ENCODE measurements at regions not wholly inside any gene's neighbourhood (a gene's known extent, or its start where the extent isn't known, plus 50 kb on each side); places are given as distances from the start of the nearest gene placed in this dataset.
"Not testable (repeated sequence)": the region's sequence is repeated elsewhere in the genome, so short reads cannot be mapped to it uniquely, and the experiment has no call there.

DNA sequence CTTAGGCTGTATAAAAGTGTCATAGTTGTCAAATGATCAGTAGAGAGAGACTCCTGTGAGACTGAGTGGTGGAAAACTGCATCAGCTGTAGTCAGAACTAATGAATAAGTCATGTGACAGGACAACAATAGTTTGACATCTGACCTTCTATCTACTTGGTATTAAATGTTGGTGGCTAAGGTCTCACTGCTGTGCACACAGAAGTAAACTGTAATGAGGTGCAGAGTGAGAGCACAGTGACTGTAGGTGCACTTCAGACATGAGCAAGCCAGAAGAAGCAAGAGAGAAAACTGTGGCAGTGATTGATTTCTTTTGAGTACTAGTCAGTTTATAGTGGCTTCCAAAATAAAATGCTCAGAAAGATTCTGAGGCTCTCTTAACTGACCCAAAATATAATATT is 803.6 kb downstream of the RAPGEF2 start:
- in situ Hi-C loops (cut with HindIII; ENCODE audit: low sequenced_read_pairs) = no loop called here

GRCh38 chr4:159910721-159911120 is 807.8 kb downstream of the RAPGEF2 start:
- in situ Hi-C loops (cut with HindIII; ENCODE audit: low sequenced_read_pairs) = no loop called here

DNA sequence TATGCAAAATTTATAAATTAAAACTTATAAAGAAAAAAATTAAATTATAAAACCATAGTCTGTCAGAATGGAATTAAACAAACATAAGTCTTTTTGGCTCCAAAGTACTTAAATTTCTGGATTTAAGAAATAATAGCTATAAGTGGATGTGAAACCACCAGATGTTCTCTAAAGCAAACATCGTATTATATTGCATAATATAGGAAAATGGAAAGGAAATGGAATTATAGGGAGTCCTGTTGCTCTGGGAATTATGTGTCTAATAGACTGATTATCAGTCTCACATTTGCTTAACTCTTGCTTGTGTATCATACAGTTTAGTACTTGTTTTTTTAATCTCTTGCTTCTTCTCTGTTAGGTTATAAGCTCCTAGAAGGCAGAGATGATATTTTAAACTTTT is 819.2 kb downstream of the RAPGEF2 start:
- in situ Hi-C loops (cut with HindIII; ENCODE audit: low sequenced_read_pairs) = no loop called here

DNA sequence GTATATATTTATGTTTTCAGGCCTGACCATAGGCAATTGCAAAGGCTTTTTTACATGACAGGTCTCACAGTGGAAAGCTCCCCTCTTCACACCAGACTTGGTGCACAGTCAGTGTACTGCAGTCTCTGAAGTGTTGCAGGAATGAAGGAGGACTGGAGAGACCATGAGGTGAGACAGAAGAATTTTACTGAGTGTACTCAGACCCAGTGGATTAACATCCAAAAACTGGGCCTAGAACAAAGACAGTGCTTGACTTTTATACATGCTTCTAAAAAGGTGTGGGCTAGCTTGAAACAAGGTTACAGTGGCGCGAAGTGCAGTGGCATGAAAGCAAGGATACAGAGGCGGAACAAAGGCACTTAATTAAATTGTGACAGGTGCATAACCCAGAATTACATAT is 822.9 kb downstream of the RAPGEF2 start:
- in situ Hi-C loops (cut with HindIII; ENCODE audit: low sequenced_read_pairs) = no loop called here

GRCh38 chr4:159926871-159927270 is 824.0 kb downstream of the RAPGEF2 start:
- in situ Hi-C loops (cut with HindIII; ENCODE audit: low sequenced_read_pairs) = no loop called here

DNA sequence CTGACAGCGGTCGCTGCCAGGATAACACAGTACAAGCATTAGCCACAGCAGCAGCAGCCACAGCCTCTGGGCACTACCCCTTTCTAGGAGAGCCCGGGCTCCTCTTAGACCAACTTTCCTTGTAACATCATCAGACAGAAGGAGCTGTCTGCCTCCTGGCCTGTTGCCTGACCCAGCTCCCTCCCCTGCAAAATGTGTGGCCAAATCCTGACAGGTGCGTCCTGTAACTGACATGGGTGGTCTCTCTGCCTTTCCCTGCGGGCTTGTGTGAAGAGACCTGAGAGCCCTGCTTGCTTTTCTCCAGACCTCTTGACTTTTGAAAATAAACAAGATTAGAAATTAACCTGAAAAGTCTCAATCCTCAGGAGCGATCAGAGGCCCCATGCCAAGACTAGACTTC is 824.9 kb downstream of the RAPGEF2 start:
- in situ Hi-C loops (cut with HindIII; ENCODE audit: low sequenced_read_pairs) = no loop called here

DNA sequence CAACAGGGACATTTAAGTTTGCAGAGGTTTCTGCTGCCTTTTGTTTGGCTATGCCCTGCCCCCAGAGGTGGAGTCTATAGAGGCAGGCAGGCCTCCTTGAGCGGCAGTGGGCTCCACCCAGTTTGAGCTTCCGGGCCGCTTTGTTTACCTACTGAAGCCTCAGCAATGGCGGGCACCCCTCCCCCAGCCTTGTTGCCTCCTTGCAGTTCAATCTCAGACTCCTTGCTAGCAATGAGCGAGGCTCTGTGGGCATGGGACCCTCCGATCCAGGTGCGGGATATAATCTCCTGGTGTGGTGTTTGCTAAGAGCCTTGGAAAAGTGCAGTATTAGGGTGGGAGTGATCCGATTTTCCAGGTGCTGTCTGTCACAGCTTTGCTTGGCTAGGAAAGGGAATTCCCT is 831.7 kb downstream of the RAPGEF2 start:
- in situ Hi-C loops (cut with HindIII; ENCODE audit: low sequenced_read_pairs) = not testable (repeated sequence)

- in situ Hi-C loops (cut with HindIII; ENCODE audit: low sequenced_read_pairs) = no loop called here
Measured at GRCh38 chr4:159937595-159937994, 834.7 kb downstream of the RAPGEF2 start.

DNA sequence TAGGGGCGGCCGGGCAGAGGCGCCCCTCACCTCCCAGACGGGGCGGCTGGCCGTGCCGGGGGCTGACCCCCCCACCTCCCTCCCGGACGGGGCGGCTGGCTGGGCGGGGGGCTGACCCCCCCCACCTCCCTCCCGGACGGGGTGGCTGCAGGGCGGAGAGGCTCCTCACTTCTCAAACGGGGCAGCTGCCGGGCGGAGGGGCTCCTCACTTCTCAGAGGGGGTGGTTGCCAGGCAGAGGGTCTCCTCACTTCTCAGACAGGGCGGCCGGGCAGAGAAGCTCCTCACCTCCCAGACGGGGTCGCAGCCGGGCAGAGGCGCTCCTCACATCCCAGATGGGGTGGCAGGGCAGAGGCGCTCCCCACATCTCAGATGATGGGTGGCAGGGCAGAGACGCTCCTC is 836.8 kb downstream of the RAPGEF2 start:
- in situ Hi-C loops (cut with HindIII; ENCODE audit: low sequenced_read_pairs) = not testable (repeated sequence)

- in situ Hi-C loops (cut with HindIII; ENCODE audit: low sequenced_read_pairs) = no loop called here
Measured at GRCh38 chr4:159941076-159941475, 838.2 kb downstream of the RAPGEF2 start.

DNA sequence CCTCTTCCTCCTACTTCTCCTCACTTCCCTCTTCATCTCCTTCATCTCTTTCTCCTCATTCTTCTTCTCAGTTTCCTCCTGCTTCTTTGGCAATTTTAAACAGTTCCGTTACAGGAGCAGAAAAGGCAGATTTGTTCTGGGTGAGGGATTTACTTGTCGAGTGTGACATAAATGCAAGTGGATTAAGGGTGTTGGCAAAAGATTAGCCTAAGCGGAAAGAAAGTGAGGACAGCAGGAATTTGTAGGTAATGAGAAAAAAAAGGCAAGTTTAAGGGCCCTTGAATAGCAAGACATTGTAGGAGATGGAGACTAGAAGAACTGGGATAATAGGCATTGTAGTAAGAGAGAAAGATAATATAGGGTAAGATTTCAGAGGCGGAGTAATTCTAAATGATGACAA is 841.6 kb downstream of the RAPGEF2 start:
- in situ Hi-C loops (cut with HindIII; ENCODE audit: low sequenced_read_pairs) = no loop called here

DNA sequence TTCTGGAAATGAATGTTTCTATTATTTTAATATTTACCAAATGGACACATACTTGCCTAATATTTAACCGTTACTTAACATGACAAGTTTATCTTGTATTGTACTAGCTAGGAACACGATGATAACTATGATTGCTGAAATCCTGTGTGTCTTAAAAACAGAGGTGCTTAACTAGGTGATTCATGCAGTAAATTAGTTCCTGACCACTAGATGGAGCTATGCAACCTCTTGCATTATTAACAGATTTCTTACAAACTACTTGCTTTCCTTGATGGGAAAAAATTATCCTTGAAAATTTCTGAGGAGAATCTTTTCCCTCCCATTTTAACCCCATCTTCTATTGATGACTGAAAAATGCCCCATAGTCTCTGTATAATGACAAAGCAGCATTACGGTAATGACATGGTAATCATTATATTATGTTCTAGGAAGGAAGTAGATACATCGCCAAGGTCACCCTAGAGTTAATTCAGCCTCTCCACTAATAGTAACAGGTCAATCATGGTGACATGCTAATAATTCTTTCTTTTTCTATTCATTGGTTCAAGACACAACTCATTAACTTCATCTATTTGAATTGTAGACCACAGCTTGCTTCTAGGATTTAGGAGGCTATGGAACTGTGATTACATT is 844.2 kb downstream of the RAPGEF2 start:
- in situ Hi-C loops (cut with HindIII; ENCODE audit: low sequenced_read_pairs) = no loop called here

- in situ Hi-C loops (cut with HindIII; ENCODE audit: low sequenced_read_pairs) = no loop called here
Measured at GRCh38 chr4:159950707-159951106, 847.8 kb downstream of the RAPGEF2 start.

GRCh38 chr4:159966746-159967145 is 863.9 kb downstream of the RAPGEF2 start:
- in situ Hi-C loops (cut with HindIII; ENCODE audit: low sequenced_read_pairs) = no loop called here

- in situ Hi-C loops (cut with HindIII; ENCODE audit: low sequenced_read_pairs) = not testable (repeated sequence)
Measured at GRCh38 chr4:159976871-159977482, 874.1 kb downstream of the RAPGEF2 start.

GRCh38 chr4:159977907-159978617 is 875.2 kb downstream of the RAPGEF2 start:
- in situ Hi-C loops (cut with HindIII; ENCODE audit: low sequenced_read_pairs) = no loop called here

GRCh38 chr4:159979351-159979750 is 876.5 kb downstream of the RAPGEF2 start:
- in situ Hi-C loops (cut with HindIII; ENCODE audit: low sequenced_read_pairs) = no loop called here

DNA sequence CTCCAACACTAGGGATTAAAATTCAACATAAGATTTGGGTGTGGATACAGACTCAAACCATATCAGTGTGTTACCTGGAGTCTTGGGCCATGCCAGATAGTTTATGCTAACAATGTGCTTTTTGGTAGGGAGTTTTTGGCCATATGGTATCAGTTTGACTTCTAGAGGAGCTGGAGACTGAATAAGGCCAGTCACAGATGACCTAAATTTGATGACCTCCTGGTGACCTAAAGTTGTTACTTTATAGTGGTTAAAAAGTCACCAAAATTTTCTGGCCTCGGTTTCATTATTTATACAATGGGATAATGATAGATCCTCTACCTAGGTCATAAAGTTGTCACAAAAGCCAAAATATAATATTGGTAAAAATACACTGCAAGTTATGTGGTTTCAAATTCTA is 877.1 kb downstream of the RAPGEF2 start:
- in situ Hi-C loops (cut with HindIII; ENCODE audit: low sequenced_read_pairs) = no loop called here

DNA sequence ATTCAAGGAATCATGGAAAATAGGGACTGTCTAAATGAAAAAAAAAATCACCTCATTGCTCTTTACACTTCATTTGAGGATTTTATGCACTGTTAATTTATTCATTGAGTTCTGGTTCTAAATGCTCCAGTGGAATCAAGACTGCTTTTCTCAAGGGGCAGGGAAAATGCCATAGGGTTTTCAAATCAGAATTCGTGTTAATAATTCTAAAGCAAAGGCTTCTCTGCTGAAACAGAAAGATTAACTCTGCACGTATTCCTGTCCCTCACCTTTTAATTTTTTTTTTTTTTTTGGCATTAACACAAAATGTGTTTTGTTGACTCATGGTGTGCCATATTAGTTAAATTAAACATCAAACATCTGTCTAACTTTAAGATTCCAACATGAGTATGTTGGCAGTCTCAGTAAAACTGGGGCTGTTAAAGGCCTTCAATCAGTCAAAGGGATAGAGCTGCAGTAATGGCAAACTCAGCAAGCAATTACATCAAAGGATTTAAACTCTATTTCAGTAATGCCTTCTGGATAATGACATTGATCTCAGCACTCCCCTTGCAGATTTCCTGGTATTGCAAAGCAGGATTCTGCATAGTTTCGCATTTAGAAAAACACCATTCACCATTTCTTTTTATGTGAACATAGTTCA is 878.1 kb downstream of the RAPGEF2 start:
- in situ Hi-C loops (cut with HindIII; ENCODE audit: low sequenced_read_pairs) = no loop called here

DNA sequence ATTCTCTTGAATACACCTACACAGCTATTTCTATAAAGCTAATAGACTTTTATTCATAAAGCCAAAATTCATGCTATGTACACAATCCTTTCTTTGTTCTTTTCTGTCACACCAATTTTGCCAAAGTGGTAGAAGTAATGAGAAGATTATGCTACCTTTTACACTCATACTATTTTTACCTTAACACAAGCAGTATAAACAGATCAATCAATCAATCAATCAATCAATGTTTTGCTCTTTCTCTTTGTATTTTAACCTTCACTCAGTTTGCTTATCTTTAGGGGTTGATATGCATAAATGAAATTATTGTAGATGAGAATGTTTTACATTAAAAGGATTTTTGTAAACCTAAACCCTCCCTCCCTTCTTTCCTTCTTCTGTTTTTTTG is 878.6 kb downstream of the RAPGEF2 start:
- in situ Hi-C loops (cut with HindIII; ENCODE audit: low sequenced_read_pairs) = no loop called here

- in situ Hi-C loops (cut with HindIII; ENCODE audit: low sequenced_read_pairs) = no loop called here
Measured at GRCh38 chr4:159983082-159983481, 880.2 kb downstream of the RAPGEF2 start.

Measured in DLD1 (cell line).